ENCODE measurements at regions not wholly inside any gene's neighbourhood (a gene's known extent, or its start where the extent isn't known, plus 50 kb on each side); places are given as distances from the start of the nearest gene placed in this dataset.
A peak's percentile ranks its signal among the peaks of the same experiment; 100 is the strongest.

GRCh38 chr12:31835276-31835882, 106.6 kb upstream of the AMN1 start:
- Histone ChIP-seq H3K36me3 (ENCODE audit: control insufficient read depth in 2 of 2, extremely low read depth in 1 of 2, insufficient read depth in 2 of 2, low read length in 2 of 2) (no peaks in the 10 kb centered on the region), H3K4me2 (ENCODE audit: insufficient read depth, low read length) (no peak overlapping the region), H3K9me1 (replicated peaks; ENCODE audit: control insufficient read depth, extremely low read depth, insufficient read depth, low read length) (no peaks in the 10 kb centered on the region), H3K27me3 (ENCODE audit: control insufficient read depth in 2 of 2, insufficient read depth in 2 of 2, low read length in 2 of 2) (no peaks in the 10 kb centered on the region), H3K27ac (ENCODE audit: insufficient read depth, low read depth, low read length) (no peak overlapping the region), H2AFZ (ENCODE audit: low read depth, low read length) (no peak overlapping the region), H3K4me3 (replicated peaks in 1 of 3; ENCODE audit: insufficient read depth in 1 of 3, low read depth in 1 of 3, low read length in 3 of 3) (no peak overlapping the region), H3K79me2 (ENCODE audit: control insufficient read depth, insufficient read depth, low read length) (no peaks in the 10 kb centered on the region), H3K4me1 (ENCODE audit: control insufficient read depth, extremely low read depth, insufficient read depth, low read length) (no peaks in the 10 kb centered on the region), H3K9me3 (replicated peaks; ENCODE audit: control insufficient read depth, insufficient read depth, low read length) (no peaks in the 10 kb centered on the region), H4K20me1 (replicated peaks; ENCODE audit: control insufficient read depth, extremely low read depth, insufficient read depth, low read length) (no peaks in the 10 kb centered on the region), H3K9ac (replicated peaks; ENCODE audit: extremely low read depth, insufficient read depth, low read length) (no peak overlapping the region)
- FAIRE-seq: no peak
- intact Hi-C loops (cut with micrococcal nuclease): no loop called here
- TF ChIP-seq GATA2 (IDR thresholded peaks at IDR 0.05; ENCODE audit: insufficient read depth, insufficient read length, low read depth, low read length): no peak
- TF ChIP-seq POLR2A (IDR thresholded peaks at IDR 0.05; ENCODE audit: low read depth, low read length): no peak
- TF ChIP-seq JUN (IDR thresholded peaks at IDR 0.05; ENCODE audit: borderline replicate concordance, insufficient read depth, insufficient read length, low read depth): no peak
- TF ChIP-seq EZH2 (IDR thresholded peaks at IDR 0.05; ENCODE audit: borderline replicate concordance, low read depth, low read length, severe bottlenecking): no peak
- TF ChIP-seq POLR2AphosphoS5 (IDR thresholded peaks at IDR 0.05; ENCODE audit: insufficient read depth, low read depth, low read length): no peak
- TF ChIP-seq MYC (IDR thresholded peaks at IDR 0.05; ENCODE audit: low read depth, low read length): no peak
- no peak for TF ChIP-seq MAX (IDR thresholded peaks at IDR 0.05; ENCODE audit: insufficient read depth, insufficient read length)
- no peak for TF ChIP-seq FOS (IDR thresholded peaks at IDR 0.05; ENCODE audit: borderline replicate concordance, insufficient read depth, low read length)
- TF ChIP-seq, protein P1, sequence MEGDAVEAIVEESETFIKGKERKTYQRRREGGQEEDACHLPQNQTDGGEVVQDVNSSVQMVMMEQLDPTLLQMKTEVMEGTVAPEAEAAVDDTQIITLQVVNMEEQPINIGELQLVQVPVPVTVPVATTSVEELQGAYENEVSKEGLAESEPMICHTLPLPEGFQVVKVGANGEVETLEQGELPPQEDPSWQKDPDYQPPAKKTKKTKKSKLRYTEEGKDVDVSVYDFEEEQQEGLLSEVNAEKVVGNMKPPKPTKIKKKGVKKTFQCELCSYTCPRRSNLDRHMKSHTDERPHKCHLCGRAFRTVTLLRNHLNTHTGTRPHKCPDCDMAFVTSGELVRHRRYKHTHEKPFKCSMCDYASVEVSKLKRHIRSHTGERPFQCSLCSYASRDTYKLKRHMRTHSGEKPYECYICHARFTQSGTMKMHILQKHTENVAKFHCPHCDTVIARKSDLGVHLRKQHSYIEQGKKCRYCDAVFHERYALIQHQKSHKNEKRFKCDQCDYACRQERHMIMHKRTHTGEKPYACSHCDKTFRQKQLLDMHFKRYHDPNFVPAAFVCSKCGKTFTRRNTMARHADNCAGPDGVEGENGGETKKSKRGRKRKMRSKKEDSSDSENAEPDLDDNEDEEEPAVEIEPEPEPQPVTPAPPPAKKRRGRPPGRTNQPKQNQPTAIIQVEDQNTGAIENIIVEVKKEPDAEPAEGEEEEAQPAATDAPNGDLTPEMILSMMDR (IDR thresholded peaks at IDR 0.05; ENCODE audit: extremely low read depth in 1 of 2, insufficient read depth in 1 of 2, low read depth in 1 of 2, low read length in 2 of 2): no peak
- peak; percentile 15 for DNase-seq (ENCODE audit: low read depth, low spot score)
- ChIA-PET CTCF (no interaction called here), POLR2A (no interaction called here)
- dilution Hi-C loops (cut with MboI; ENCODE audit: extremely low pct_ligation_motif_present, low sequenced_read_pairs): no loop called here
- BruUV-seq (replicated peaks): no TSS peak

Measured in endothelial cell of umbilical vein (primary cell).